Neural cell (in vitro differentiated cells): ENCODE measurements at regions not wholly inside any gene's neighbourhood (a gene's known extent, or its start where the extent isn't known, plus 50 kb on each side); places are given as distances from the start of the nearest gene placed in this dataset.

Source experiments
- CTCF ChIP-seq: fragments of 450-650 bp; IDR thresholded peaks from 2 replicates; pipeline ENCODE4 v1.5.1; 2014; ENCODE audit warnings: antibody characterized with exemption, mild to moderate bottlenecking, moderate library complexity; ENCODE audit not compliant: poor library complexity, severe bottlenecking
- EP300 ChIP-seq: fragments of 450-650 bp; conservative IDR thresholded peaks from 2 replicates; pipeline ENCODE4 v1.6.1; 2014; ENCODE audit warnings: antibody characterized with exemption, mild to moderate bottlenecking, moderate library complexity; ENCODE audit not compliant: poor library complexity, severe bottlenecking
- EZH2 ChIP-seq: fragments of 200-600, 300-800 bp; shearing (Covaris generic), sonication (generic); IDR thresholded peaks from 2 replicates; pipeline ENCODE4 v1.6.1; 2014; ENCODE audit warnings: antibody characterized with exemption, low read length, borderline replicate concordance, mild to moderate bottlenecking; ENCODE audit not compliant: insufficient read depth, poor library complexity, severe bottlenecking
- MXI1 ChIP-seq: fragments of 450-650 bp; conservative IDR thresholded peaks from 2 replicates; pipeline ENCODE4 v1.6.1; 2014; ENCODE audit warnings: antibody characterized with exemption, mild to moderate bottlenecking; ENCODE audit not compliant: poor library complexity, severe bottlenecking
- POLR2AphosphoS5 ChIP-seq: IDR thresholded peaks from 2 replicates; pipeline ENCODE4 v1.6.1; 2012
- RAD21 ChIP-seq: fragments of 450-650 bp; conservative IDR thresholded peaks from 2 replicates; pipeline ENCODE4 v1.6.1; 2014; ENCODE audit warnings: antibody characterized with exemption, mild to moderate bottlenecking, moderate library complexity
- REST ChIP-seq: IDR thresholded peaks from 2 replicates; pipeline ENCODE4 v1.6.1; 2012; ENCODE audit warnings: borderline replicate concordance
- SMC3 ChIP-seq: fragments of 450-650 bp; conservative IDR thresholded peaks from 2 replicates; pipeline ENCODE4 v1.6.1; 2014; ENCODE audit warnings: antibody characterized with exemption, mild to moderate bottlenecking, moderate library complexity; ENCODE audit not compliant: poor library complexity
- TAF1 ChIP-seq: IDR thresholded peaks from 2 replicates; pipeline ENCODE4 v1.6.1; 2012; ENCODE audit warnings: low read depth

GRCh38 chr2:21453723-21454450 lies 330.1 kb downstream of the TDRD15 start:
- TF ChIP-seq REST, result no peak
- TF ChIP-seq EP300, result no peak
- no peak for TF ChIP-seq EZH2
- TF ChIP-seq TAF1, result no peak
- TF ChIP-seq RAD21, result no peak
- no peak for TF ChIP-seq CTCF
- no peak for TF ChIP-seq POLR2AphosphoS5
- no peak for TF ChIP-seq SMC3
- no peak for TF ChIP-seq MXI1
